GM18511 (cell line): ENCODE measurements at regions not wholly inside any gene's neighbourhood (a gene's known extent, or its start where the extent isn't known, plus 50 kb on each side); places are given as distances from the start of the nearest gene placed in this dataset.

Experiments used
- ATAC-seq: cut with Tn5 transposase; IDR thresholded peaks from one replicate; pipeline ENCODE4 v1.9.1; 2021; ENCODE audit warnings: mild to moderate bottlenecking, moderate library complexity; ENCODE audit not compliant: unreplicated experiment

DNA sequence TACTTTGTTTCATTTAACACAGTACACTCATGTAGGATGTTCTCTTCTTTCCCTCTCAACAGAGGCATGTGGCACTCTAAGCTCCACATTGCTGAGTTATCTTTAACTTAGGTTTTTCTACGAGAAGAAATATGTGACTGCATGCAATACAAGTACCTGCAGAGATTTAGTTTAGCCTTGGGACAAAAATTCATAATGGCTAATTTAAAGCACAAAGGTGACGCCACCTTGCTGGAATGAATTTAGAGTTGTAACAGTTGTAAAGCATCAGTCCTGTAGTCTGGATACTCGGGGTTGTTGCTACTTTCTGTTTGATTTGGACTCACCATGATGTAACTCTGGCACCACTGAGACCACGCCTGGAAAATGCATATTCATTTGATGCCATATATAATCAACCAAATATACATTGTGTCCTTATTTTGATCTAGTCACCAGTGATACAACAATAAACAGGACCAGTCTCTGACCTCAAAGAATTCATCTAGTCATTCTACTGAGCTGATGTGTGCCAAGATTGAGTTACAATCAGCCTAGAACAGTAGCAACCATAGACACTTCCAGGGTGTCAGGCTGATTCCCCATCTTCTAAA lies 451.0 kb upstream of the ZFP42 start:
- no peak for ATAC-seq

DNA sequence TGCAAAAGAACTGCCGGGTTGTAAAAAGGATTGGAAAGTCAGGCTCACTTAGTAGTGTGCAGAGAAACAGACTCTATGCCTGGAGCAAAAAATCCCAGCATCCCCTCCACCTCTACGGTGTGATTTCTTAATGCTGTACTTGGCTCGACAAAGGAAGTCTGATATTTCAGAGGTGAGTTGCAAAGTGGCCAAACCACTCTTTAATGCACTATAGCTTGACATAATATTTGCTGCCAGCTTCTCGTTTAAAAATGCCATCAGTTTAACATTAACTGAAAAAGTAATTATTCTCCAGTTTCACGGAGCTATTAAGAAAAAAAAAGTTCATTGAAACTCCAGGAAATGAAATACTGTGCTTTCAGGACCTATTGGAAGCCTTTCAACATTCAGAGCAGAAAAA lies 448.3 kb upstream of the ZFP42 start:
- ATAC-seq: no peak

DNA sequence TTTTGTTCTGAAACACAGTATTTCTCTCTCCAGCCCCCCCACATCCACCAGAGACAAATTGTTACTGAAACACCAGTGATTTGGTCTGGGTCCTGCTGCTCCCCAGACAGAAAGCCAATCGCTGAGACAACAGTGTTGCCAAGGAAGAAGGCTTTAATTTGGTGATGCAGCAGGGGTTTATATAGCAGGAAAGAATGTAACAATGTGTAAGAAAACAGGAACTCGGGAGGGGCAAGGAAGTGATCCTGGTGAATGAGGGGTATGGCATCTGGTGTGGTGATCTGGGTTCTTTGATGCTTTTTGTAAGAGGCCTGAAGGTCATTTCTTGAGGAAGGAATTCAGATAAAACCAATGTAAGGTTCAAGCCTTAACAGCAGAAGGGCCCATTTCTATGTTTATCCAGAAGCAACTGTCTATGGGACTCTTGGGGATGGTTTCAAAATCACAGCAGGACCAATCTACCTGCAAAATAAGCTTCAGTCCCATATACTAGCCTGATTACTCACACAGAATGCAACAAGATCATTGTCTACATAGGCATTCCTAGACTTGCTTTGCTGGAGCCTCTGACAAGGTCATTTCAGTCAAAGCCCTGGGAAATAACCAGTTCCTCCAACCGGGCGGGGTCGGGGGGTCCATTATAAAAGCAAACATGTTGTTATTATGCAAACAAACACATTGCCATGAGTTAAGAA lies 445.2 kb upstream of the ZFP42 start:
- no peak for ATAC-seq

DNA sequence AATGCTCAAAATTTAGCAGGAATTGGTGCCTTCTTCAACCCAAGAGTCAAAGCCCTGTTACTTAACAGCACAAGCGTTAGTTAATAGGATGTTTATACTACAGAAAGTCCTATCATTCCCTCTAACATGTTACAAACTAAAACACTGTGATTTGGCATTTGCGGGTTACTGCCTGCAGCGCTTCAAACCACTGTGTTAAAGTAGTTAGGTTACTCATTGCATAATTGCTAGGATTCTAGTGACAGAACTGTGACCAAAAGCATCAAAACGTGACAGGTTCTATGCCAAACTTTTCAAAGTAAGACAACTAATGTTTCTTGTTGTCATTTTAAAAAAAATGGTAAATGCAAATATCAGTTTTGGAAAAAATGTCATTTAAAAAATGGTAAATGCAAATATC lies 442.8 kb upstream of the ZFP42 start:
- no peak for ATAC-seq

DNA sequence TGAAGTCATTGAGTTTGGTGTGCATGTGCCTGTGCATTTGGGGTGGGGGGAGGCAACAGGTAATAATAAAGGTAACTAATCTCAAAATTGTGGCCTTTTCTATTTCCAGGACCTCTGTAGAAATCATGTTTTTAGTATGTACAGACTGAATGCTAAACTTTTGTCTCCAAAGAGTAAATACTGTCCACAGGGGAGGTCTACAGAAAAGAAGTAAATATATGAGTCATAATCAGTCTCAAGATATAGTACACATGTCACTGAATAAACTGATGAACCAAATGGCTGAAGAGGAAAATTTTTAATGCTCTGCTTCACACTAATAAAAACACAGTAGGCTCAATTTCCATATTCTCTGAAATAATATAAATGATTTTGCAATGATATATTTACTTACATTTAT lies 440.4 kb upstream of the ZFP42 start:
- no peak for ATAC-seq

DNA sequence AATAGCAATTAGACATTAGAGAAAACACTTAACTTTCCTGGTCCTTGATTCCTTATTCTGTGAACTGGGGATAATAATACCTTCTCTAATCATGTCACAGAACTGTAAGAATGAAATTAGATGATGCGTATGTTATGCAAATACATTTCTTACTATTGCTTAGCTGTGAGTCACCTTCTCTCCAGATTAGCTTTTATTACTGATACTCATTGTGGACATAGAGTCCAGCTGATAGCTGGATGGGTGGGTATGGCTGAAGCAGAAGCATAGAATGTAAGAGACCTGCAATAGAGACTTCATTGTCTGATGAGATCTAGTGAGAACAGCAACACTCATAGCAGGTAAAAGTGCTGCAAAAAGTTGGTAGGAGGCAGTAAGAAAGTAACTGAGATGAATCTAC lies 437.2 kb upstream of the ZFP42 start:
- ATAC-seq: no peak

DNA sequence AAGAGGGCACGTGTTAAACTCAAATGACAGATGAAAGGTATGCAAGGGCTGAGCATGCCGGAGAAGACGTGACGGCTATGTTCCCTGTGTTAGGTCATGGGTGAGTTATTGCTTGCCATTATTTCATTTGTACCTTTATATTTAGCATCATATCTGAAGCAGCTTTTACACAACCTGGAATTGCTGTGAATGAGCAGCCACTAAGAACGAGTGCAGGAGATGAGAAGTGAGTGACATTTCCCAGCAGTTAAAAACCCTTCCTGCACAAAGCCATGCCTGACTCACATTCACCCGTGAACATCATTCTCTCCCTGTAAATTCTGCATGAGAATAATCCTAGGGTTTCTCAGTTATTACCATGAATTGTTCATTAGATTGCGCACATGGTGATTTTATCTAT lies 433.2 kb upstream of the ZFP42 start:
- ATAC-seq: no peak

DNA sequence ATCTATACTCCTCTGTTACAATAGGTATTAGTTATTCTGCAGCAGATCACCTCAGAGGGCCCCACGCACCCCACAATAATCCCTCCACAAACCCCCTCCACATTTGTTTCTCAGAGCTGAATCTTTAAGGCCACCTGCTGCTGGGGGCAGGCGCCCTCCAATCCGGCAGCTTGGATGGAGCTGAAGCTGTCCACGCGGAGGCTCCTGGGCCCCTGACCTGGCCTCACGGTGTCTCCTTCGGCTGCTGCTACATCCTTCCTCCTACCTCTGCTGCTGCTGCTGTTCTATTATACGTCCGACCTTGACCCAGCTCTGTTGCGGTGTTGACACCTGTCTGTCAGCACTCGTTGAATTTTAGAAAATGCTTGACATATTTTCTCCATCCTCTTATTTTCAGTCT lies 430.2 kb upstream of the ZFP42 start:
- ATAC-seq: no peak

DNA sequence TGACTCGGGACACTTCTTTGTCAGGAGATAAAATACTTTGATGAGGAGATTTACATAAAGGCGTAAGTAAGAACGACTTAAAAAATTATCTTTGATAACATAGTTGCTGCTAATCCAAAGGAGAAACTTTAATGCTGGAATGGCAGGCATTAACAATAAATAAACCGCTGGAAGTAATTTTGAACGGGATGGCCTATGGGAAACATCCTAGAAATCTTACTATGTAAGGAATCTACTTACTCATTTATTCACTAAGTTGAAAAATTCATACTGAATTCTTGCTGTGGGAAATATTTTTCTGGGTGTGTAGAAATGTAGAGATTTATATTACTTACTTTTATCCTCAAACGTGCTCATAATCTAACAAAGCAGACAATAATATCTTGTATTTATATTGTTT lies 425.7 kb upstream of the ZFP42 start:
- ATAC-seq: no peak

DNA sequence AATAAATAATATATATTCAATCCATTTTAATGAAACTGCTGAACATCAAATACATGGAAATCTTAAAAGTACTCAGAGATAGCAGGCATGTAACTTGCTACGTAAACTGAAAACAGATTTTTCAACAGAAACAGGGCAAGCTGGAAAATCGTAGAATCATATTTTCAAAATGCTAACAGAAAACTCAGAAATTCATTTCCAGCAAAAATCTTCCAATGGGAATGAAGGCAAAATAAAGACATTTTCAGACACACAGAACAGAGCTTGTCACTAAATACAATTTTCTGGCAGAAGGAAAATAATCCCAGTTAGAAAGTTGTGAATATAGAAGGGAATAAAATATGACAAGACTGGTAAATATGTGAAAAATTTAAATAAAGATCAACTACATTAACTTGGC lies 419.9 kb upstream of the ZFP42 start:
- no peak for ATAC-seq

DNA sequence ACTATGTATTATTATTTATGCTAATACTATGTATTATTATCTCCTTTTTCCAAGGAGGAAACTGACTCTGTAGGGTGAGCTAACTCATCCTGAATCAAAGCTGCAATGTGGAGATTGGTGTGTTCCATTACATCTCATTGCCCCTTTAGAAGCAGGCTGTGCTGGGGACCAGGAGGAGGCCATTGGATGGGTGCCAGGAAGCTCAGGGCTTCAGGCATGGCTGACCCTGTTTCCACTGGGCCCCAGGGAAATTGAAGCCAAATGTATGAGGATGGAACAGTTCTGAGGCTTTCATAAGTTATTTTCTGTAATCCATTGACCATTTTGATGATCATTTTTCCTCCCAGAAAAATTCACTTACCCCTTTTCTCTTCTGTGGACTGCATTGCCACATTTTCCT lies 418.8 kb upstream of the ZFP42 start:
- no peak for ATAC-seq

DNA sequence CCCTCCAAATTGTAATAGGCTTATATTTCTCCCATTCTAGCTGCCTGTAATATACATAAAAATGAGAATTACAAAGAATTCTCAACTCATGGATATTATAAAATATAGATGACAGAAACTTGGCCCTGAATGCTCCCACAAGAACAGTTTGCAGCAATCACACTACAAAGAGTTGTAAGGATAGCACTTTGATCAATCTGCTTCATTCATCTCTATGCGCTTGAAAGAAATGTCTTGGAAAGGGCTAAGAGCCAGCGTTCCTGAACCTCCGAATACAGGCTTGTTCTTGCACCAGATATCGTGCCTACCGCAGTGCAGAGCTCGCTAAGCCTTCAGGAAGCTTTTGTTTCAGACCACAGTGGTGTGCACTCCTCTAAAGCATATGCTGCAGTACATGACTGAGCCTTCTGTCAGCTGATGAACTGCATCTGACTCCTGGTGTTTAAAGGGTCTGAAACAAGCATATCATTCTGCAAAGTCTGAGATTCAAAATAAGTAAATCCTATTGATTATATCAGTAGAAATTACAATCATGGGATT lies 417.6 kb upstream of the ZFP42 start:
- ATAC-seq: no peak

DNA sequence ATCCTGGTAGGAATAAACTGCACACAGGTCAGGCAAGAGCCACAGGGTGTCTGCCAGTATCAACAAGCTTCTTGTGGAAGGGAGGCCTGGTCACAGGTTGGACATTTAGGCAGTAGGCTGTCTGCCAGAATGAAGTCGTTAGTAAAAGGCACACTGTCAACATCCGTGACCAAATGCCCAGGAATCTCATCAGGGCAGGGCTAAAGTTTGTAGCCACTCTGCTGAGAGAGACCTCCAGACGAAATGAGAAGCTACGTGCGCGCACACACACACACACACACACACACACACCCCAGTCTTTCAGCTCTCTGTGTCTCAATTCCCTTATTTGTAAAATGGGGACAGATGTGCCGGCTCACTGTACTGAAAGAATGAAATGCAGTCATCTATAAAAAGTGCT lies 408.7 kb upstream of the ZFP42 start:
- no peak for ATAC-seq

DNA sequence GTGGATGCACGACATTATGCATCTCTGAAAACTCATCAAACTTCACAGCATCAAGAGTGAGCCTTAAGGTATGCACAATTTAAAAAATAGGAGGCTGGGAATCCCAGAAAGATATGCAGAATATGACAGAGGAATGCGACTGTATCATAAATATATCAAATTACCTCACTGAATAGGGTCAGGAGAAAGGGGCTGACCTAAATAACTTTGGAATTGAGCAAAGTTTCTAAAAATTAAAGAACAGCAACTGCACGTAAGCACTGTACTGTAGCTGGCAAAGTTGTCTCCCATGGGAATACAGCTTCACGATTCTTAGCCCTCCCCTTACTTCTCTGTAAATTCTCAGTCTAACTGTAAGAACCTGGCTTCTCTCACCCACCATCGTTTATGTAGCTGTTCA lies 397.4 kb upstream of the ZFP42 start:
- no peak for ATAC-seq

DNA sequence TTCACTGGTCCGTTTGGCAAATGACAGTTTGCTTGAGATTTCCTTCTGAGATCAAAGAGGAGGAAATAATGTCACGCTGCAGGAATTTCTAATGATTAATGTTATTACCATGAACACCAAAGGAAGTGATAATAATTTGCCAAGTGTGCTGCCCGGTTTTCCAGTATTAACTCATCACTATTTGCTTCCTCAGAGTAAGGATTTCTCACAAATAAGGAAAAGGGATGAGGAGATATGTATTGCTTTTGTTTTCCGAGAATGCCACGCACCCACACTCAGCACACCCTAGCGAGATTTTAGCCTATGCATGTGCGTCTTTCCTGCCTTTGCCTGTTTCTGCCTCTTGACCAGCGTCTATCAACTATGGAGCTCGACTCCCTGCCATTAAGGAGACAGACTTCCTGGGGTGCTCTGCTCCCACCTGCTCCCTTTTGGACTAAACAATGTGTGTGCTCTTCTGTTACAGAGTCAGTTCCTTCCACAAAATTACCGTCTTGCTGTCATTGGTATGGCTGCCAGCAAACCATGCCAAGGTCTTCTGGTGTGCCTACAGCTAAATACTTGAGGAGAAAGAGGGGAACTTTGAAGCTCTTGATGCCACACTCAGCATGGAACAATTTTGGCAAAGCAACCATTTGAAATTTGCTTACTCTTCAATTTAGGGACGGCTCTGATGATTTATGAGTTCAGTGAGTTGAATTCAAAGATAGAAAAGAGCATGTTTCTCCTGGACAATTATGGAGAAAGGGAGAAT lies 393.1 kb upstream of the ZFP42 start:
- ATAC-seq: no peak

DNA sequence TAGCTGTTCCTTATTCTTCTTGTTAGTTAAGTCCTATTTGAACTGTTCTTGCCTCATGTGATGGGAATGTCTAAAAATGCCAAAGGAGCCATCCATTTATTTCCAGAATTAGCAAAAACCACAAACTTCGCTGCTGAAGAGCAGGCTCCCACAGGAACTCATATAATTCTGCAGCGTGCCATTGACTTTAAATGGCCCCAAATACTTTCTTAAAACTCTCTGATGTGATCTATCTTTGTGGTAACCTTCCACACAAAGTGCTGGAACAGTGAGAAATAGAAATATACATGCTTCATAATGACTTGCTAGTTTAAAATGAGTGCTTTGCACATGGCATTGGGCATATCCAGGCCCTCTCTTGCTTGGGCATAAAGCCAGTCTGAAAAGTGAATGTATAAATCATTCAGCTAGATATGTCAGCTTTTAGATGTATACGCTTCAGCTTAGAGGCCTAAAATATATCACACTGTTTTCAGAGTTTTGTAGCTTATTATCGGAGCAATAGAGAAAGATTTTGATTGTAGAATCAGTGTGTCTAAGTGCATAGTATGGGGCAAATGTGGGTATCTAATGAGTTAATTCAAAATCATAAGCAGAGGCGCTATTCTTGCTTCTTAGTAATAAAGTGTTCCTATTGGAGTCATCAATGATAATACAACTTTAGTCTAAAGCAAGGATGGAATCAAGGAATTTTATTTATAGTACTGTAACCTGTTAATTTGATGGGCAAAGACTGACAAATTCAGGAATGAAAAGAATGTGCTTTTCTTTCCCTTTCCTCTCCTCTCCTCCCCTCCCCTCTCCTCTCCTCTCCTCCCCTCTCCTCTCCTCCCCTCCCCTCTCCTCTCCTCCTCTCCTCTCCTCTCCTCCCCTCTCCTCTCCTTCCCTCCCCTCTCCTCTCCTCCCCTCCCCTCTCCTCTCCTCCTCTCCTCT lies 392.2 kb upstream of the ZFP42 start:
- ATAC-seq: no peak

DNA sequence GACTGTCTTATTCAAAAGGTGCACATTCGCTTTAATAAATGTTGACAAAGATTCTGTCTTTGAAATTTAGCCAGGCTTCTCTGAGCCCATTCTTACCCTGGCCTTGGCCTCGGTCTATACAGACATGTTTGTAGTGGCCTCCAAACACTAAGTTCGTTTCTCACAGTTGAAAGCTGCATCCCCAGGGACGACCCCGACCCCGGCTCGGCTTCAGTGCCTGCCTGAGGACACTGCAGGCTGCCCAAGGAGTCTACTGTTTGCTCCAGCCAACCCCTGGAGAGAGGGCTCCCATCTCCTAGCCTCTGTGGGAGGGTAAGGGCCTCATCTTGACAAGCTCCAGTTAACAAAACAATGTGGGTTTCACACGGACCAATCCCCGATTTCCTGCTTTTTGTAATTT lies 390.6 kb upstream of the ZFP42 start:
- no peak for ATAC-seq

DNA sequence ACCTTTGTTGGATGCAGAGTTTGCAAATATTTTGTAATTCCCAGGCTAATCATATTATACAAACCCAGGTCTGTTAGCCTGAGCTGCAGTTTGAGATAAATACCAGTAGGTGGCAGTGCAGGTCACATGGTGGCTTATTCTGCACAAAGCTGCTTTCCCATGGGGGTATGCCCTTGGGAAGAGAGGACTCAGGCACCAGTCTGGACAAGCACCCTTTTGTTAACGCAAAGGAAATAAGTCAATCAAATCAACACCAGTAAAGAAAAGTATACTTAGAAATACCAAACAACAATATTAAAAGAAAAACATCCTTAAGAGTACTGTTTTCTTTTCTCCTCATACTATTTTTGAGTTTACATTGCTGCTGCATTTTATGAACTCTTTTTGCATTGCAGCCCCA lies 389.0 kb upstream of the ZFP42 start:
- ATAC-seq: no peak

DNA sequence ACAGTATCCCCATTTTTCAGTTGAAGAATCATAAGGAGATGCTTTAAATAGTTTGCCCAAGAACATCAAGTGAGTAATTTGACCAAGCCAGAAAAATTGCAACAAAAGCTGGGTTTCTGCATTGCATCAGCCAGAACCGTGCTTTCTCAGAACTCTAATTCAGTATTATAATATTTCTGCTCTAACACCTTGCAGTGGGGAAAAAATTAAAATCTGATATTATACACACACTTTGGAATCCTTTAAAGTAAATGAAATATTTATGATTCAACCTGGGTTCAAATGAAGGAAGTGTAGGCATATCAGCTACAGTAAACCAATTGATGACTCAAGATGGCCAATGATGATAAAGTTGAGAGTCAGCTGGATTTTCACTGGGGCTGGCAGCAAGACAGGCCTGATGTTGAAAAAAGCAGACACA lies 387.6 kb upstream of the ZFP42 start:
- no peak for ATAC-seq

DNA sequence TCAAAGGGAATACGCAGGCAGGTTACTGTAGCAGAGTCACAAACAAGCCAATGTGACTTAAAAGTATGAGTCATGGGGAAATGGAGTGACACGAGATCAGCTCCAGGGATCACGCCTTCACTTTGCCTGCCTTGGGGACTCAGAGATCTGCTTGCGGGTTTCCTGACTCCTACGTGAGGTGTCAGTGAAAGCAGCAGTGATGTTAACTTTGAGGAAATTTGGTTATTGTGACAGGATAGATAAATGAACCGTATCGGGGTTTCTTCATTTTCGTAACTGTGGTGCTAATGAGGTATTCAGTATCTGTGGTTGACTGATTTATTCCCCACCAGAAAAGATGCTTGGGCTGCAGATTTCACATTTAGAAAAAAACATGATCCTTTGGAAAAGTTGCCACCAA lies 383.3 kb upstream of the ZFP42 start:
- ATAC-seq: no peak
